Suprapubic skin (tissue), 4 donors: ENCODE measurements at regions not wholly inside any gene's neighbourhood (a gene's known extent, or its start where the extent isn't known, plus 50 kb on each side); places are given as distances from the start of the nearest gene placed in this dataset.
A peak's percentile ranks its signal among the peaks of the same experiment; 100 is the strongest.

Source experiments
- DNase-seq, 2 donors: peaks; one replicate each; pipeline ENCODE4 v3.0.0-alpha.2; 2019; ENCODE audit warnings: low spot score in 2 of 2
- H3K27ac ChIP-seq: fragments of 200-600 bp; sonication (generic); one replicate; pipeline ENCODE4 v1.5.1; 2019
- H3K27me3 ChIP-seq: fragments of 200-600 bp; sonication (generic); one replicate; pipeline ENCODE4 v1.5.1; 2019
- H3K36me3 ChIP-seq: fragments of 200-600 bp; sonication (generic); one replicate; pipeline ENCODE4 v1.5.1; 2019
- H3K4me1 ChIP-seq: fragments of 200-600 bp; sonication (generic); one replicate; pipeline ENCODE4 v1.5.1; 2019
- H3K4me3 ChIP-seq: fragments of 200-600 bp; sonication (generic); one replicate; pipeline ENCODE4 v1.5.1; 2019; ENCODE audit warnings: mild to moderate bottlenecking
- H3K9me3 ChIP-seq: fragments of 200-600 bp; sonication (generic); one replicate; pipeline ENCODE4 v1.5.1; 2019
- EP300 ChIP-seq: sonication (generic); formaldehyde crosslinking; IDR thresholded peaks from one replicate; pipeline ENCODE4 v1.6.1; 2017; ENCODE audit warnings: antibody characterized with exemption
- POLR2A ChIP-seq, 2 donors: fragments of 450-650 bp; IDR thresholded peaks; one replicate each; pipeline ENCODE4 v1.6.1; 2017; ENCODE audit warnings: antibody characterized with exemption in 2 of 2, mild to moderate bottlenecking in 2 of 2, moderate library complexity in 2 of 2
- POLR2AphosphoS5 ChIP-seq, 3 donors: sonication (generic); formaldehyde crosslinking; IDR thresholded peaks; one replicate each; pipeline ENCODE4 v1.6.1; 2017; ENCODE audit warnings: antibody characterized with exemption in 3 of 3
- WGBS: methylation state at CpG from one replicate; pipeline ENCODE4 v1.1.5; 2018; 5-methylcytosine and 5-hydroxymethylcytosine counted together
- TF ChIP-seq, protein P1 (sequence below), 2 donors: fragments of 200-600 bp in 1 of 2; fragments of 450-650 bp in 1 of 2; sonication (generic) in 1 of 2; IDR thresholded peaks; one replicate each; pipeline ENCODE4 v1.5.1; 2016 to 2019; ENCODE audit warnings: antibody characterized with exemption in 2 of 2, mild to moderate bottlenecking in 1 of 2, moderate library complexity in 1 of 2

DNA sequence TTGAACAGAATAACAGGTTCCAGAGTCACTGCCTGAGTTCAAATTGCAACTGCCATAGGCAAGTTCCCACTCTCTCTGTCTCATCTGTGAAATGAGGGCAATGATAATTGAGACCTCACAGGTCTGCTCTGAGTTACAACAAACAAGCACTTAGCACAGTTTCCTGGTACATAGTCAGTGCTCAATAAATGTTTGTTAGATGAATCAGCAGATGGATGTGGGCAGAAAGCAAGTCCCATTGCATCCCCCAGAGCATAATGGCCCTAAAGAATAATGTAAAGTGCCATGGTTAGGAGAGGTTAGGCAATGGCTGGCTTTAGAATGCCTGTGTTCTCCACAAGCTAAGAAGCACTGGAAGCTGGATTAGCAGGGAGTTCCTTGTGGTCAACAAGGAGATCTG lies 136.5 kb upstream of the LARP1 start:
- no peak for DNase-seq

DNA sequence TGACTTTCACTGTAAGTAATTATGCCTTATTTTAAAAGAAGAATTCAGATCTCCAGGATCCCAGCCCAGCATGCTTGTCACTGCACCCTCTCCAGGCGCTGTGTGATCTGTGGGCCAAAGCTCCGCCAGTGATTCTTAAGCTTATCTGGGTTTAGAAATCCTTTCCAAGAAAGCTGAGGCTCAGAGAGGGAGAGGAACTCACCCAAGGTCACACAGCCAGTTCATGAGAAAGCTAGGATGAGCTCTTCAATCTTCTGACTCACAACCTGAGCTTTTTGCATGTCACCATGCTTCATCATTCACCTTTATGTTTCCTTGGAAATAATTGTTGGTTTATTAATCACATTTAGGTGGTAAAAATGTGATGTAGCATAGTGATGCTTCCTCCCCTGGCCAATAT lies 136.6 kb upstream of the HAND1 start:
- no peaks in the 10 kb centered on the region for H3K9me3 ChIP-seq
- peaks cover 42% of the 10 kb centered on the region for H3K27me3 ChIP-seq
- no peak overlapping the region for H3K27ac ChIP-seq
- H3K4me3 ChIP-seq, result no peak overlapping the region
- peak in 1 of 2 donors; percentile 5 for DNase-seq
- TF ChIP-seq POLR2A (IDR thresholded peaks at IDR 0.05) (no peak), EP300 (no peak)
- TF ChIP-seq, protein P1, sequence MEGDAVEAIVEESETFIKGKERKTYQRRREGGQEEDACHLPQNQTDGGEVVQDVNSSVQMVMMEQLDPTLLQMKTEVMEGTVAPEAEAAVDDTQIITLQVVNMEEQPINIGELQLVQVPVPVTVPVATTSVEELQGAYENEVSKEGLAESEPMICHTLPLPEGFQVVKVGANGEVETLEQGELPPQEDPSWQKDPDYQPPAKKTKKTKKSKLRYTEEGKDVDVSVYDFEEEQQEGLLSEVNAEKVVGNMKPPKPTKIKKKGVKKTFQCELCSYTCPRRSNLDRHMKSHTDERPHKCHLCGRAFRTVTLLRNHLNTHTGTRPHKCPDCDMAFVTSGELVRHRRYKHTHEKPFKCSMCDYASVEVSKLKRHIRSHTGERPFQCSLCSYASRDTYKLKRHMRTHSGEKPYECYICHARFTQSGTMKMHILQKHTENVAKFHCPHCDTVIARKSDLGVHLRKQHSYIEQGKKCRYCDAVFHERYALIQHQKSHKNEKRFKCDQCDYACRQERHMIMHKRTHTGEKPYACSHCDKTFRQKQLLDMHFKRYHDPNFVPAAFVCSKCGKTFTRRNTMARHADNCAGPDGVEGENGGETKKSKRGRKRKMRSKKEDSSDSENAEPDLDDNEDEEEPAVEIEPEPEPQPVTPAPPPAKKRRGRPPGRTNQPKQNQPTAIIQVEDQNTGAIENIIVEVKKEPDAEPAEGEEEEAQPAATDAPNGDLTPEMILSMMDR (IDR thresholded peaks at IDR 0.05), result no peak
- H3K4me1 ChIP-seq, result peaks cover 17% of the 10 kb centered on the region
- 90% methylated on average over 2 of the region's 2 CpGs for WGBS
- no peaks in the 10 kb centered on the region for H3K36me3 ChIP-seq

More for the DNA sequence above, 136.5 kb upstream of the LARP1 start:
- peaks cover 10% of the 10 kb centered on the region for H3K27me3 ChIP-seq
- no peaks in the 10 kb centered on the region for H3K9me3 ChIP-seq
- H3K36me3 ChIP-seq, result no peaks in the 10 kb centered on the region
- H3K27ac ChIP-seq, result no peak overlapping the region
- no peak overlapping the region for H3K4me3 ChIP-seq
- no peaks in the 10 kb centered on the region for H3K4me1 ChIP-seq
- TF ChIP-seq, protein P1 (IDR thresholded peaks at IDR 0.05), result no peak
- TF ChIP-seq EP300 (no peak), POLR2AphosphoS5 (IDR thresholded peaks at IDR 0.05) (no peak), POLR2A (IDR thresholded peaks at IDR 0.05) (no peak)

DNA sequence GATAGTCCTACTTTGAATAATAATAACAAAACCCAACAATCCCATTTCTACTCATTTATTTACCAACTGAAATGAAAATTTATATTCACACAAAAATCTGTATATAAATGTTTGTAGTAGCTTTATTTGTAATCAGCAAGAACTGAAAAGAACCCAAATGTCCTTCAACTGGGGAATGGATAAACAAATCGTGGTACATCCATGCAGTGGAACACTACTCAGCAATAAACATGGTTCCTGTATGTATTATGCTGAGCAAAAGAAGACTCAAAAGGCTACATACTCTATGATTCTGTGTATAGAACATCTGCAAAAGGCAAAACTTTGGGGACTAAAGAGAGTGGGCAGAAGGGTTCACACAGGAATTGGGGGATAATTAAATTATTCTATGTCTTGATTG lies 136.1 kb upstream of the HAND1 start:
- H3K36me3 ChIP-seq, result no peaks in the 10 kb centered on the region
- H3K9me3 ChIP-seq, result no peaks in the 10 kb centered on the region
- peaks cover 19% of the 10 kb centered on the region for H3K4me1 ChIP-seq
- H3K27me3 ChIP-seq, result peaks cover 46% of the 10 kb centered on the region
- H3K4me3 ChIP-seq, result no peak overlapping the region
- WGBS, result 83% methylated on average over 1 of the region's 1 CpG
- H3K27ac ChIP-seq, result no peak overlapping the region
- no peak for DNase-seq
- no peak for TF ChIP-seq POLR2AphosphoS5 (IDR thresholded peaks at IDR 0.05)
- TF ChIP-seq, protein P1 (IDR thresholded peaks at IDR 0.05), result no peak
- no peak for TF ChIP-seq EP300
- no peak for TF ChIP-seq POLR2A (IDR thresholded peaks at IDR 0.05)

DNA sequence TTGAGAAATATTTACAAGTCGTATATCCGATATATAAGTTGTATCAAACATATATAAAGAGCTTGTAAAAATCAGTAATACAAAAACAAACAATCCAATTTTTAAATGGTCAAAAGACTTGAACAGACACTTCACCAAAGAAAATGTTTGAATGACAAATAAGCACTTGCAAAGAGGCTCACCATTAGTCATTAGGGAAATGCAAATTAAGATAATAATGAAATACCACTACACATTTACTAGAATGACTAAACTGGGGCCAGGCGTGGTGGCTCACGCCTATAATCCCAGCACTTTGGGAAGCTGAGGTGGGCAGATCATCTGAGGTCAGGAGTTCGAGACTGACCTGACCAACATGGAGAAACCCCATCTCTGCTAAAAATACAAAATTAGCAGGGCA lies 134.6 kb upstream of the HAND1 start:
- TF ChIP-seq EP300, result no peak
- TF ChIP-seq POLR2A (IDR thresholded peaks at IDR 0.05), result no peak
- no peak for TF ChIP-seq POLR2AphosphoS5 (IDR thresholded peaks at IDR 0.05)
- TF ChIP-seq, protein P1 (IDR thresholded peaks at IDR 0.05), result no peak
- peaks cover 52% of the 10 kb centered on the region for H3K27me3 ChIP-seq
- H3K4me3 ChIP-seq, result no peak overlapping the region
- peaks cover 19% of the 10 kb centered on the region for H3K4me1 ChIP-seq
- no peaks in the 10 kb centered on the region for H3K9me3 ChIP-seq
- no peak overlapping the region for H3K27ac ChIP-seq
- WGBS, result 75% methylated on average over 5 of the region's 5 CpGs
- no peak for DNase-seq
- H3K36me3 ChIP-seq, result no peaks in the 10 kb centered on the region

DNA sequence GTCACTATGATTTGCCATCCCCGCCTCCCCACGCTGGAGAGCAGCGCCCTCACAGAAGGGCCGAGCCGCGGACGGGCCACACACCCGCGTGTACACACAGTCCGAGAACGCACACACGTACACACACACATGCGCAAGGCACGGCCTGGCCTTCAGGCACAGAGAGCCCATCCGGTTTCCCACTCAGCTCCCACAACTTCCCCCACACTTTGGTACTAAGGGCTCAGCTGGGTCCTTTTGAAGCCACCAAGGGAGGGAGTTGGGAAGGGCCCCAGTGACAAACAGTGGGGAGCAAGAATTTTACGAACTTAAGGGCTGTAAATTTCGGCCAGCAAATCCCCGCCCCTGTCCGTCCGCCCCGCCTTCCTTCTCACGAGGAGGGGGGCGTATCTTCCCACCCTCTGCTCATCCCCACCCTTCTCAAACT lies 133.3 kb upstream of the HAND1 start:
- Histone ChIP-seq H3K27me3 (peaks cover 56% of the 10 kb centered on the region), H3K4me1 (peaks cover 19% of the 10 kb centered on the region), H3K9me3 (no peaks in the 10 kb centered on the region), H3K4me3 (peak overlapping the region; percentile 39), H3K36me3 (no peaks in the 10 kb centered on the region), H3K27ac (no peak overlapping the region)
- WGBS, result 4% methylated on average over 23 of the region's 23 CpGs
- DNase-seq, result no peak
- TF ChIP-seq EP300 (no peak), POLR2AphosphoS5 (IDR thresholded peaks at IDR 0.05) (no peak), POLR2A (IDR thresholded peaks at IDR 0.05) (no peak)
- TF ChIP-seq, protein P1 (IDR thresholded peaks at IDR 0.05), result no peak
